Caco-2 (cell line): ENCODE measurements at regions not wholly inside any gene's neighbourhood (a gene's known extent, or its start where the extent isn't known, plus 50 kb on each side); places are given as distances from the start of the nearest gene placed in this dataset.

Source experiments
- BruUV-seq: library from RNA; stranded (reverse); fragments of 400-500 nt; replicated peaks from 2 replicates; lab custom pipeline; 2021; lab: Mats Ljungman, UMichigan
- CTCF ChIA-PET: fragments of 300-600 bp; sonication (Branson Sonifier 250); formaldehyde crosslinking; loops from one replicate; lab custom pipeline; 2022; ENCODE audit warnings: antibody characterized with exemption; lab: Charles Lee
- POLR2A ChIA-PET: fragments of 300-600 bp; sonication (Branson Sonifier 250); formaldehyde crosslinking; loops from one replicate; lab custom pipeline; 2022; ENCODE audit warnings: antibody characterized with exemption; lab: Charles Lee
- DNase-seq, 2 experiments: peaks; one replicate each; pipeline versions ENCODE4 v3.0.0 to v3.0.0-alpha.2; 2020 to 2022
- H3K27me3 ChIP-seq: replicated peaks from 2 replicates; pipeline ENCODE4 v1.6.0; 2011; ENCODE audit warnings: low read length; ENCODE audit not compliant: control insufficient read depth, insufficient read depth
- H3K36me3 ChIP-seq: 2 replicates; pipeline ENCODE4 v1.5.1; 2011; ENCODE audit warnings: low read length; ENCODE audit not compliant: control insufficient read depth, insufficient read depth
- H3K4me1 ChIP-seq: fragments of 250-450 bp; sonication (Bioruptor Pico); 2 replicates; pipeline ENCODE4 v1.5.1; 2020; ENCODE audit warnings: mild to moderate bottlenecking
- H3K4me3 ChIP-seq: 2 replicates; pipeline ENCODE4 v1.5.1; 2011; ENCODE audit warnings: low read depth, mild to moderate bottlenecking, control low read depth, low read length
- H3K9me3 ChIP-seq: fragments of 250-450 bp; sonication (Bioruptor Pico); 2 replicates; pipeline ENCODE4 v1.5.1; 2020; ENCODE audit warnings: mild to moderate bottlenecking, moderate library complexity
- H3K27ac Mint-ChIP-seq: one replicate; pipeline ENCODE4 v1.8.0; 2022; ENCODE audit warnings: mixed read lengths; ENCODE audit not compliant: unreplicated experiment
- H3K27me3 Mint-ChIP-seq: one replicate; pipeline ENCODE4 v1.8.0; 2022; ENCODE audit warnings: mixed read lengths; ENCODE audit not compliant: insufficient read depth, unreplicated experiment
- H3K36me3 Mint-ChIP-seq: one replicate; pipeline ENCODE4 v1.8.0; 2022; ENCODE audit warnings: mild to moderate bottlenecking, mixed read lengths; ENCODE audit not compliant: insufficient read depth, unreplicated experiment
- H3K4me1 Mint-ChIP-seq: one replicate; pipeline ENCODE4 v1.8.0; 2022; ENCODE audit warnings: low read depth, mixed read lengths; ENCODE audit not compliant: unreplicated experiment
- H3K4me3 Mint-ChIP-seq: one replicate; pipeline ENCODE4 v1.8.0; 2022; ENCODE audit warnings: mild to moderate bottlenecking, moderate library complexity, mixed read lengths; ENCODE audit not compliant: unreplicated experiment
- H3K9me3 Mint-ChIP-seq: one replicate; pipeline ENCODE4 v1.8.0; 2022; ENCODE audit warnings: mixed read lengths; ENCODE audit not compliant: unreplicated experiment
- intact Hi-C: fragments of 100-400 bp; cut with micrococcal nuclease; formaldehyde crosslinking; loops from one replicate; pipeline ENCODE4 v1.10.0; 2022; ENCODE audit not compliant: unreplicated experiment
- TF ChIP-seq, protein P1 (sequence below), 2 experiments: fragments of 200-600 bp in 1 of 2; IDR thresholded peaks; 1 replicate in 1 of 2; 2 replicates in 1 of 2; pipeline versions ENCODE4 v1.5.1 to v1.8.0; 2011 to 2022; ENCODE audit warnings: antibody characterized with exemption in 1 of 2, control low read depth in 1 of 2, inconsistent platforms in 1 of 2, low read depth in 1 of 2, low read length in 1 of 2, mild to moderate bottlenecking in 1 of 2, moderate library complexity in 1 of 2; ENCODE audit not compliant: insufficient read depth in 1 of 2, severe bottlenecking in 1 of 2, unreplicated experiment in 1 of 2

DNA sequence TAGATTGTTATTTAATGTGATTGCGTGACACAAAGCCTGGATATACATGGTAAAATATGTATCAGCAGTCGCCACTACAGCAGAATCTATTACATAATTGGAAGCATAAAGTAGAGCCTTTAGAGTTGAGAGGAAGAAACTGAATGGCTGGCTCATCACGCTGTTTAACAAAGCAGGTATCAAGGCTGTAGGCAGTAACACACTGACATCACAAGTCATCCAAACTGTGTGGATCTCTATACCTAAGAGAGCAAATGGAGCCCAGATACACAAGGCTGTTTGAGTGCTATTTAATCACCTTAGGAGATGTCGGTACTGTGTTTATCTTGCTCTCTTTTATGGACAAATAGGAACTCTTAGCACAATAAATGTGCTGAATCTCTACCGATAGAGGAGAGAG, 864.4 kb downstream of the VGLL3 start:
- DNase-seq: no peak
- Histone ChIP-seq H3K36me3 (no peaks in the 10 kb centered on the region), H3K4me1 (no peaks in the 10 kb centered on the region), H3K9me3 (no peaks in the 10 kb centered on the region), H3K27me3 (no peaks in the 10 kb centered on the region), H3K4me3 (no peak overlapping the region)
- Mint-ChIP-seq H3K9me3 (peaks cover 10% of the 10 kb centered on the region), H3K4me3 (no peak overlapping the region), H3K36me3 (no peaks in the 10 kb centered on the region), H3K27ac (no peak overlapping the region), H3K4me1 (peaks cover 4% of the 10 kb centered on the region), H3K27me3 (no peaks in the 10 kb centered on the region)
- no TSS peak for BruUV-seq
- ChIA-PET CTCF (no interaction called here), POLR2A (no interaction called here)
- TF ChIP-seq, protein P1, sequence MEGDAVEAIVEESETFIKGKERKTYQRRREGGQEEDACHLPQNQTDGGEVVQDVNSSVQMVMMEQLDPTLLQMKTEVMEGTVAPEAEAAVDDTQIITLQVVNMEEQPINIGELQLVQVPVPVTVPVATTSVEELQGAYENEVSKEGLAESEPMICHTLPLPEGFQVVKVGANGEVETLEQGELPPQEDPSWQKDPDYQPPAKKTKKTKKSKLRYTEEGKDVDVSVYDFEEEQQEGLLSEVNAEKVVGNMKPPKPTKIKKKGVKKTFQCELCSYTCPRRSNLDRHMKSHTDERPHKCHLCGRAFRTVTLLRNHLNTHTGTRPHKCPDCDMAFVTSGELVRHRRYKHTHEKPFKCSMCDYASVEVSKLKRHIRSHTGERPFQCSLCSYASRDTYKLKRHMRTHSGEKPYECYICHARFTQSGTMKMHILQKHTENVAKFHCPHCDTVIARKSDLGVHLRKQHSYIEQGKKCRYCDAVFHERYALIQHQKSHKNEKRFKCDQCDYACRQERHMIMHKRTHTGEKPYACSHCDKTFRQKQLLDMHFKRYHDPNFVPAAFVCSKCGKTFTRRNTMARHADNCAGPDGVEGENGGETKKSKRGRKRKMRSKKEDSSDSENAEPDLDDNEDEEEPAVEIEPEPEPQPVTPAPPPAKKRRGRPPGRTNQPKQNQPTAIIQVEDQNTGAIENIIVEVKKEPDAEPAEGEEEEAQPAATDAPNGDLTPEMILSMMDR (IDR thresholded peaks at IDR 0.05; ENCODE audit: insufficient read depth in 1 of 2, low read depth in 1 of 2, low read length in 1 of 2, severe bottlenecking in 1 of 2, unreplicated experiment in 1 of 2): no peak
- intact Hi-C loops: no loop called here
